HG03064 (cell line): ENCODE measurements at regions not wholly inside any gene's neighbourhood (a gene's known extent, or its start where the extent isn't known, plus 50 kb on each side); places are given as distances from the start of the nearest gene placed in this dataset.

Experiments used
- ATAC-seq: cut with Tn5 transposase; IDR thresholded peaks from one replicate; pipeline ENCODE4 v1.9.1; 2021; ENCODE audit warnings: low read depth; ENCODE audit not compliant: unreplicated experiment

DNA sequence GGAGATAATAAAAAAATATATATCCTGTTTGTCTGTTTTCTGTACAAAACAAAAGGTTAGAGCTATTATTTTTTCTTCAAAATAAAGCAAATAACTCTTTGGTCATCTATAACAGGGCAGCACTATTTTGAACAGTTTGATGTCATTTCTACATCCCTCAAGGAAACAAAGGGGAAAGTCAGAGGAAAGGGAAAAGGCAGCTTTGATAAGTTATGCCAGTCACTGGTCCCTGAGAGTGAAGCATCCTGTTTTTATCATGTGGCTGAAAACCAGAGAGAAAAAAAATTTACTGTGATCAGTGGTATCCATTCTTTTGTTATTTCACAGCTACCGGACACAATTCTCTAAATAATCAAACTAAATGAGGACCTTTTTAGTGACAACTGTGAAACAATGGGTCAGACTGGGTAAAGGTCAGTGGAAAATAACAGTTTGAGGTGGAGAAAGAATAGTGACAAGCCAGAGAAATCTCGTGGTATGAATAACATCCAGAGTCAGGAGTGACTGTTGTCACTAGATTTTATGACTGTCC, 356.0 kb downstream of the HDGFL1 start:
- ATAC-seq, result no peak

DNA sequence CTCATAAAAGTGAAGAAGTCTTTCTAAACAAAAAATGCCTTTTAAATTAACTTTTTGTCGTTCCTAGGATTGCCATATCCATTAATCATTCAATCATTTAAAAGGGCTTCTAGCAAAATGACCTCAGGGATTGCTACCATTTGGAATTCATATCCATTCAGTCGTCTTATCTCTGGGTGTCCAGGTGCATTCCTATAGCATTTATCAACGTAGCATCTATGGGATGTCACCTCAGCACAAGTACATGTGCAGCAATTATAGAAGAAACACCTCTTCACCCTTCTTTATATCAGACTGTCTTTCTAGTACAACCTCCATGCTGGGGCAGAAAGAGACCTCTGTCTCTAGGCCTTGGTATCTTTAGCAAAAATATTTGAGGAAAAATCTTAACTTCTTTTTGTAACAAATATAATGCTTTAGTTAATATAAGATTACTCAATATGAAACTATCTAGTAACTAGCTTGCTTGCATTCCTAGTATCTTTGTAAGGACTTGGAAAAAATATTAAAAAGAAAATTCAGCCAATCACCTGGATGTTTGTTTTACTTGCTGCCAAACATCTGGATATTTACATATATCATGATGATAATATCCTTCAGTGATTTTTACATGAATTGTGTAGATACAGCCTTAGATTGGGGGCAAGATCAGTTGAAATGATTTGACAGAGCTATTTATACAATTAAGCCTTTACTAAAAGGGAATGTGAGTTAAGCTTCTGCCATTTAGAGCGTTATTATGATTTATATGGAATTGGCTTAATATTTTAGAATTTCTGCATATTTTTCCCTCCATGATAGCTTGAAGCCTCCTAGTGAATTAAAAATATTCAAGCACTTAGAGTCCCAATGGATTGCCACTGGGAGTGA, 356.8 kb downstream of the HDGFL1 start:
- no peak for ATAC-seq

DNA sequence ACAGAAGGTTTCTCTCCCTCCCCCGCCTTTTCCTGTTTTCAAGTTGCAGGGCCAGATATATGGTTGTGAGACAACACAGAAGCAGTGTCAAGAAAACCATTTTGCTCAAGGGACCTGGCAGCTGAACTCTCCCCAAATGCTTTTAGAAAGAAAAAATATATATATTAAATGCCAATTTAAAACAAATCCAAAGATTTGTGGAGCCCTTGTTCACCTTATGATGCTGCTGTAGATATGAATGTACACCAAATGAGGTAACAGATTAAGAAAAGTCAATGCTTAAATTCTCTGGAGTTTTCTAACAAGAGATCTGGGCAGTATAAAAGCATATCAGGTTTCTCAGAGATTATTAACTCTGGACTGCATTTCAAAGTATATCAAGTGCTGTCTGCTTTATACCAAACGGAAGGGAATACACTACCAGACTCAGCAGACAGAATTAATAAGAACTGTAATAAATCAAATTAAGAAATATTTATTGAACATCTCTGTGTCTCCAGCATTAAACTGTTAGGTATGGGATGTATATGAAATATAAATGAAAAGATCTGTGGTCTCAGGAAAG, 357.5 kb downstream of the HDGFL1 start:
- no peak for ATAC-seq

GRCh38 chr6:22928775-22929174, 359.4 kb downstream of the HDGFL1 start:
- ATAC-seq, result no peak

DNA sequence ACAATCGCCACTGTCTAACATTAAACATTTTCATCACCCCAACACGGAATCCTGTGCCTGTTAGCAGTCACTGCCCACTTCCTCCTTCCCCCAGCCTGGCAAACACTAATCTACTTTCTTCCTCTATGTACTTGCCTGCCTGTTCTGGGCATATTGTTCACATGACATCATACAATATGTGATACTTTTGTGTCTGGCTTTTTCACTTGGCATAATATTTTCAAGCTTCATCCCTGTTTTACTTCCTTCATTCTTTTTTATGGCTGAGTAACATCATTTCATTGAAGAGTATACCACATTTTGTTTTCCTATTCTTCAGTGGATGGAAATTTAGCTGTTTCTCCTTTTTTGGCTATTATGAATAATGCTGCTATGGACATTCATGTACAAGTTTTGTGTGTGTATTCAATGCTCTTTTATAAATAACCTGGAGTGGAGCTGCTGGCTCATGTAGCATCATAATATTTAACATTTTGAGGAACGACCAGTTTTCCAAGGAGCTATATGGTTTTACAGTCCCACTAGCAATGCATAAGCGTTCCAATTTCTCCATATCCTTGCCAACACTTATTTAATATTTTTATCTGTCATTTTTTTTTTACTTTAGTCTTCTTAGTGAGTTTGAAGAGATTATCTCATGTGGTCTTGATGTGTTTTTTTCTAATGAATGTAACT, 360.1 kb downstream of the HDGFL1 start:
- no peak for ATAC-seq

DNA sequence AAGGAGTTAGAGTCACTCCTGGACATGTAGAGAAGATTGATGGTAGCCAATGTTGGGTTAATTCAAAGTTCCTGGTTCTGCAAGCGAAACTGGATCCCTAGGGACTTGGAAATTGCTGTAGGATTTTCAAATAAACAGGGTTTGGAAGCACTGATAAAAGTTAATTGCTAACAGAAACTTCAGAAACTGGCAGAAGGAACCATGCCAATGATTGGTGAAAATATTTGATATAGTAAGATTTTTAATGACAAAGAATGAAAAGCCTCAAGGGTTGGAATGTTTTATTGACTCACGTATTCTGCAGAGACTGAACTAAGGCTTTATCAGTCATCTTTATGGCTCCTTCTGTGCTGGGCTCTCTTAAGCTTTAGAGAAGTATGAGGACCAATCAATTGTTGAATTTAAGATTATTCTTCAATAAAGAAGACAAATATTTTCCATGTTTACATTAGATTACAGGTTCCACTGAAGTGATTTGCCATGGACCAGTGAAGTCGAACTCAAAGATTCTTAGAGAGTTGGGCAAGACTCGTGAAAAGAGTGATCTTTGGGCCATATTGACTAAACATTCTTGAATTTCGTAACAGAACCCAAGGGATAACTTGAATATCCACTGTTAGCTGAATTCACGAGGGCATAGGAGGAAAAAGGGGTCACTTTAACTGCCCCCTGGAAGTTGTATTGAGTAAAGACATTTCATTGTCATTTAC, 371.4 kb downstream of the HDGFL1 start:
- no peak for ATAC-seq

DNA sequence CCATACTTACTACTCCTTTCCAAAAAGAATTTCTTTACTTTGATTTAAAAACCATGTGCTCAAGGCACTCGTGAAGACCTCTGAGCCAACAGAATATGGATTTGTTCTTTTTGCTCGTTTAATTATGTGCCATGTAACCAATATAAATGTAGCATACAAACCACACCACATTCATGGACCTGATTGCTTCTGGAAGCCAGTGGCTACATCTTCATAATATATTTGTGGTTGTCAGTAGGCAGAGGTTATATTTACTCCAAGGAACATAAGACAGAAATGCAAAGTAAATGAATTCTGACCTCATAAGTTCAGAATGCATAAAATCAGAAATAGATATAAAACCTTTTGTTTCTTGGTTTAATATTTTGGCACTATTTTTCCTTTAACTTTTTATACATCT, 373.0 kb downstream of the HDGFL1 start:
- ATAC-seq, result no peak

DNA sequence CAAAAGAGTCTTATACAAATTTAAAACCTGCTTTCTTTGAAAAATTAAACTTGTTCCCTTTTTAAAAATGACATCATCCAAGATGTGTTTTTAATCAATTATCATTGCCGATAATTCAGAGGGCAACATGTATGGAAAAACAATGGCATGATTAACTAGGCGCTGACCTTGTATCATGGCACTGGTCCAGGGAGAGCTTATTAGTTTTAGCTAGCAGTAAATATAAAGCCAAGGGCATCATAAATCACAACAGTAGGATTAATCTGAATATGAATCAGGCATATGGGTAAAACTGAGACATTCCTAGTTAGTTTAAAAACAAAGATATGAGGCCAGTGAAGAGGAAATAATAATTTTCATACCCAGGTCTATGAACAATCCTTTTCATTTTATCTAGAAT, 374.0 kb downstream of the HDGFL1 start:
- no peak for ATAC-seq

- ATAC-seq, result no peak
Observed at GRCh38 chr6:22949967-22950366, 380.6 kb downstream of the HDGFL1 start.

DNA sequence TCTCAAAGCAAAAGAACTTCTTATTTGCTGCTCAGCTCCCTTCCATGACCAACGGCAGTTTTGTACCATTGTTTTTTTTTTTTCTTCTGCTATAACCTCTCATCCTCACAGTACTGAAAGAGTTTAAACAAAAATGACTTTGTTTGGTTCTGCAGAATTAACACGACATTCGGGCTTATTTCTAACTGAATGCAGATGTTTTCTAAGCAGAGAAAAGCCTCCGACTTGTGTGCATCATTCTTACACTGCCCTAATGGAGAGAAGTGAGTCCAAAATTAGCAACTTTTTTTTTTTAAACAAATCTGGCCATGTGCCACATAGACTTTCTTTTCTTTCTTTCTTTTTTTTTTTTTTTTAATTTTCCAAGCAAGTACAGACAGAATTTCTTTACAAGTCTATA, 382.7 kb downstream of the HDGFL1 start:
- ATAC-seq, result no peak

DNA sequence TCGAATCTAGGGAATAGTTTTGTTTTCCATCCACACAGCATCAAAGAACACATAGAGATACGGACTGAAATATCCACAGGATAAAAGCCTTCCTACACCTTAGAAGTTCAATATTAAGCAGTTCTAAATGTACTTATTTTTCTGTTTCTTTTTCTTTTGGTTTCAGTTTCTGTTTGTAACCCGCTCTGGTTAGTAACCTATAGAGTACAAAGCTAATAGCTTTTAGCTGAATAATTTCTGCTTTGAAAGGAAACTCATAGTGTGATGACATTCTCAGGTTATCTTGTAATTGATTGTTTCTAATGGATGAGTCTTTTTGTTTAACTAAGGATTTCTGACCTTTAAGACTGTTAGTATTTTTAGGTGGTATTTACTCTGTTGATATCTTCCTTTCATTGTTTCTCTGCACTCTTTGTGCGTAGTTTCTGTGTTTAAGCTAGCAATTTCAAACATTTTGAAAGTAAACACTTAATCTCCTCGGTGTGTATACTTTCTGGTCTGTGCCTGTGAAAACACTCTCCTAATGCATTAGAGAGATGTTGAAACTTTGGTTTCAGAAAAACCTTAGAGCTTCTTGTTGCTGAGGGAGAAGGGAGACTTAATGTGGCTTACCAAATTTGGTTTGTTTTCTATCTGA, 385.5 kb downstream of the HDGFL1 start:
- peak; percentile 74 for ATAC-seq

DNA sequence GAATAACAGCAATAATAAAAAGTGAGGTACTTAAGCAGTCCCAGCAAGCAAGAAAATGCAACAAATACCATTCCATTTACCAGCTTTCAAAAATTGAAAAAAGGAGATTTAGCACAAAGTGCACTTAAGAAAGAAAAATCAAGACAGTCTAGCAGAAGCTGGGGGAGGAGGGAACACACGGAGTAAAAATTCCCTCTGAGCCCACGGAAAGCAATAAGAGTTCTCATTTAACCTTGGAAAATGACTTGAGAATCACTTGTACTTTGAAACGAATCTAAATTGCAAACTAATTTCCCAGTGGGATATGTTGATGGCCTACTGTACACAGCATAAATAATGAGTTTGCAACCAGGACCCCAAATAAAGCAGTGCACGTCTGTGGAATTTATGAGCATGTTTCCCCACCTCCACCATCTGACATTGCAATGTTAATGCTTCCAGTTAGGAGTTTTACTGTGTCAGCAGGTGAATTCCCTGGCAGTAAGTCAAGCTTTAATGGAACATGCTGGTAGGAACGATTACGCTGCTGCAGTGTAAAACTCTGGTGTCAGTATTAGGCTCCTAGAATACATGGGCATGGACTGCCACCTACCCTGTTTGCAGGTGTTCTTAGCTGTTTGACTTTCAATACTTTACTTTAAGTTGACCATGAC, 386.8 kb downstream of the HDGFL1 start:
- no peak for ATAC-seq

DNA sequence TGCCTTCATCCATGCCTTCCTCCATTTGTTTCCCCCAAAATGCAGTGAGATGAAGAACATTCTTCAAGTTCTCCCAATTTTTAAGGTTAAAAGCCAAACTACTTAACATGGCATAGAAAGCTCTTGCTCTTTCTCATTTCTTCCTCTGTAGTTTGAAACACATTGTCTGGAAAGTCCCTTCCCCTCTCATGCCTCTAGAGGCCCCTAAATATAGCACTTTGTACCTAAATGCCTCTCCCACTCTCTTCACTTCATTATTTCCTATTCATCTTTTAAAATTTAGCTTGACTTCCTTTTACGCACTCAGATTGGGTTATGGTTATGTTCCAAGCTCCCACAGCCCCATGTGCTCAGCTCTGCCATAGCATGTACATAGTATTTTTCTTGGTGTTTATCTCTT, 389.3 kb downstream of the HDGFL1 start:
- no peak for ATAC-seq

GRCh38 chr6:22959571-22959970, 390.2 kb downstream of the HDGFL1 start:
- ATAC-seq, result no peak

DNA sequence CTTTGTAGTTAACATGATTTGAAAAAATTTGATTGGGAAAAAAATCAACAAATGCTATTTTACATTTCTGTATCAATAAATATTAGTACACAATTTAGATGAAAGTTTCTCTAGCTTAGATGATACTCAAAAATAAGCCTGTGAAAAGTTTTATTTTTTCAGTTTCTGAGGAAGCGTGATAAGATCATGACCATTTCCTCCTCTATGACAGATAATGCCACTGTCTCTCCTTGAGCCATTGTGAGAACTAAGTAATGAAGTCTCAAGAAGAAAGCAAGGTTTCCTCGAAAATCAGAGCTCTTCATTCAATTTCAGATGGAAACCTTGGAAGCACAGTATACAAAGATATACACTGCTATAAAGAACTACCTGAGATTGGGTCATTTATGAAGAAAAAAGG, 395.0 kb downstream of the HDGFL1 start:
- no peak for ATAC-seq

GRCh38 chr6:22965889-22966288, 396.5 kb downstream of the HDGFL1 start:
- ATAC-seq, result no peak

DNA sequence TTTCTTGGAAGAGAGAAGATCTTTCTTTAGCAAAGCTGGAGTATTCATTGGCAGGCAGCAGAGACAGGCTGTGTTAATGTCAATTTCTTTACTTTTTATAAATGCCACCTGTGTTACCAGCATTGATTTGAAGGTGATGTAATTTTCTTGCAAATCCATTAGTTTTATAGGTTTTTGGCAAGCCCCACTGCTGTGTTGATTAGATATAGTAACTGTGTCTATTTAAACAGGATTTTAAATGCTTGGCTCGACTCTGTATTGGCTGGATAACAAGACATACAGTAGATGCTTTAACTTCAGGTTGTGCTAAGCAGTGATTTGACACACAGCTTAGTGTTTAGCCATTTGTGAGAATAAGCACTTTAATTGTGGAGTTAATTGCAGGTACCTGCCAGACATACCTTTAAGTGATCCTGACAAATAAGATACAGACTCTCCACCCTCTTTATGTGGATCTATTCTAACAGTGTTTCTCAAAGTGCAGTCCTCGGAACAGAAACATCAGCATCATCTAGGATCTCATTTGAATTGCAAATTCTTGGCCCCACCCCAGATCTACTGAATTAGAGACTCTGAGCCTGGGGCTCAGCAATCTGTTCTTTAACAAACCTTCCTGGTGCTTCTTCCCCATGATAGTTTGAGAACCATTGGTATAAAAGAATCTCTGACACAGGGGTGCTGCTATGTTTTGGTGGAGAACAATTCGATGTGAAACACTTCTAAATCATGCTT, 397.5 kb downstream of the HDGFL1 start:
- no peak for ATAC-seq

DNA sequence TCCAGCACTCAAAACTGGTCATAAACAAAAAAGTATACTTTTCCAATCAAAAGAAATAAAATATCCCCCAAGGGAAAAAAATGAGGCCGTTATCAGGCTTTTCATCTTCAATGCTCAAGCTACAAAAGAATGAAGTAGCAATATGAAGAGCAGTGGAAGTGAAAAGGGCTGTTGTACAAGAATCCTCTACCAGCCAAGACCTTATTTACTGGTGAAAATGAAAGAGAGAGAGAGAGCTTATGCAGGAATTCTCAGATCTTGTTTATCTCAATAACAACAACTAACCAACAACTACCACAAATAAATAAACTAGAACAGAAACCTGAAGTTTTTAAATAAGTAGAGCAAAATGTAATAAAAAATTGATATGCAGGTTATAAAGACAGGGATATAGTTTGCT, 400.6 kb downstream of the HDGFL1 start:
- ATAC-seq, result no peak

- ATAC-seq, result no peak
Observed at GRCh38 chr6:22972771-22973170, 403.4 kb downstream of the HDGFL1 start.
